ENCODE measurements at regions not wholly inside any gene's neighbourhood (a gene's known extent, or its start where the extent isn't known, plus 50 kb on each side); places are given as distances from the start of the nearest gene placed in this dataset.

DNA sequence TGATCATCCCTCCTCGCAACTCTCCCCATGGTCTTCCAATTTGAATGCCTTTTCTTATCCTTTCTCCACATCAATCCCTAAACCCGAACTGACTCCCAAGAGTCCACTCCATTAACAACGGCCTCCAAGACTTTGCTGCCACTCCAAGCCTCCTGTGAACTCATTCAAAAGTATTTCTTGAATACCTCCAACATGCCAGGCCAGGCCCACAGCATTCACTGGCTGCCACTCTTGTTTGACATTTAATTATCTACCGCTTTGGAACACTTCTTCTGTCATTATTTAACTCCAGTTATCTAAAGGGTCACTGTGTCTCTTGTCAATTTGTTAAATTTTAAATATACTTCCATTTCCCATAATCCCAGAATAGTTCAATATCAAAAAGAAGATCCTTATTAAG lies 378.9 kb downstream of the EFNA5 start:
- WGBS, 4 donors: 79 to 90% (median 85%) methylated on average over 4 of the region's 4 CpGs
- no peak overlapping the region for H3K27ac ChIP-seq
- no peaks in the 10 kb centered on the region for H3K36me3 ChIP-seq
- H3K4me3 ChIP-seq: no peak overlapping the region
- intact Hi-C loops (cut with DNase I): no loop called here
- ATAC-seq: no peak
- no peaks in the 10 kb centered on the region for H3K27me3 ChIP-seq
- peaks cover 0 to 11% (median 1%) of the 10 kb centered on the region in 12 donors for H3K4me1 ChIP-seq
- H3K9me3 ChIP-seq: no peaks in the 10 kb centered on the region
- TF ChIP-seq POLR2A (IDR thresholded peaks at IDR 0.05): no peak
- TF ChIP-seq, protein P1, sequence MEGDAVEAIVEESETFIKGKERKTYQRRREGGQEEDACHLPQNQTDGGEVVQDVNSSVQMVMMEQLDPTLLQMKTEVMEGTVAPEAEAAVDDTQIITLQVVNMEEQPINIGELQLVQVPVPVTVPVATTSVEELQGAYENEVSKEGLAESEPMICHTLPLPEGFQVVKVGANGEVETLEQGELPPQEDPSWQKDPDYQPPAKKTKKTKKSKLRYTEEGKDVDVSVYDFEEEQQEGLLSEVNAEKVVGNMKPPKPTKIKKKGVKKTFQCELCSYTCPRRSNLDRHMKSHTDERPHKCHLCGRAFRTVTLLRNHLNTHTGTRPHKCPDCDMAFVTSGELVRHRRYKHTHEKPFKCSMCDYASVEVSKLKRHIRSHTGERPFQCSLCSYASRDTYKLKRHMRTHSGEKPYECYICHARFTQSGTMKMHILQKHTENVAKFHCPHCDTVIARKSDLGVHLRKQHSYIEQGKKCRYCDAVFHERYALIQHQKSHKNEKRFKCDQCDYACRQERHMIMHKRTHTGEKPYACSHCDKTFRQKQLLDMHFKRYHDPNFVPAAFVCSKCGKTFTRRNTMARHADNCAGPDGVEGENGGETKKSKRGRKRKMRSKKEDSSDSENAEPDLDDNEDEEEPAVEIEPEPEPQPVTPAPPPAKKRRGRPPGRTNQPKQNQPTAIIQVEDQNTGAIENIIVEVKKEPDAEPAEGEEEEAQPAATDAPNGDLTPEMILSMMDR (IDR thresholded peaks at IDR 0.05): no peak
- DNase-seq: no peak

DNA sequence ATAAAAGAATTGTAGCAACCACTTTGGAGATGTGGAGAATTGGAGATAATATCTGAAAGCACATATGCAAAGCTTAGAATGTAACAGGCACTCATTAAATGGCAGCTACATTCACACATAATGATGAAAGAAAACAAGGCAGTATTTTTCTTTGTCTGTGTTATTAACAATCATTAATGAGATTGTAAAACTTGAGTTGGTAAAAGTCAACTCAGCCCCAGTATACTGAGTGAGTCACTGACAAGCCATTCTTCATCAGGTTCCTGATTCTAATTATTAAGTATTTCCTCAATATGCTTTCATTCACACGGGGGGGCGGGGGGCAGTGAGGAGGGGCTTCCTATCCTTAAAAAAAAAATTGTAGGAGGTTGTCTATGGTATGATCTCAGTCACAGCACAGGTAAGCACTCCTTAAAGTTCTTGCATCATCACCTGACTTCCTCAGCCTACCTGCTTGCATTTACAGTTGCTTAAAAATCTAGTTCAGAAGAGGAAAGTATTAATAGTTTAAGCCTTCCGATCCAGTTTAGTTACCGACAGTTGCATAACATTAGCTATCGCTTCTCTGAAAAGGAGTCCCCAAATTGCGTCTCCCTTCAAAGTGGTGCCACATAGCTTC lies 379.8 kb downstream of the EFNA5 start:
- WGBS, 4 donors: 72 to 91% (median 85%) methylated on average over 6 of the region's 6 CpGs
- Histone ChIP-seq H3K27ac (no peak overlapping the region), H3K4me3 (no peak overlapping the region), H3K9me3 (no peaks in the 10 kb centered on the region), H3K27me3 (no peaks in the 10 kb centered on the region), H3K4me1 (peaks cover 0 to 11% (median 1%) of the 10 kb centered on the region in 12 donors), H3K36me3 (no peaks in the 10 kb centered on the region)
- TF ChIP-seq POLR2A (IDR thresholded peaks at IDR 0.05): no peak
- TF ChIP-seq, protein P1 (IDR thresholded peaks at IDR 0.05): no peak
- DNase-seq (no peak), ATAC-seq (no peak)
- intact Hi-C loops (cut with DNase I): no loop called here

DNA sequence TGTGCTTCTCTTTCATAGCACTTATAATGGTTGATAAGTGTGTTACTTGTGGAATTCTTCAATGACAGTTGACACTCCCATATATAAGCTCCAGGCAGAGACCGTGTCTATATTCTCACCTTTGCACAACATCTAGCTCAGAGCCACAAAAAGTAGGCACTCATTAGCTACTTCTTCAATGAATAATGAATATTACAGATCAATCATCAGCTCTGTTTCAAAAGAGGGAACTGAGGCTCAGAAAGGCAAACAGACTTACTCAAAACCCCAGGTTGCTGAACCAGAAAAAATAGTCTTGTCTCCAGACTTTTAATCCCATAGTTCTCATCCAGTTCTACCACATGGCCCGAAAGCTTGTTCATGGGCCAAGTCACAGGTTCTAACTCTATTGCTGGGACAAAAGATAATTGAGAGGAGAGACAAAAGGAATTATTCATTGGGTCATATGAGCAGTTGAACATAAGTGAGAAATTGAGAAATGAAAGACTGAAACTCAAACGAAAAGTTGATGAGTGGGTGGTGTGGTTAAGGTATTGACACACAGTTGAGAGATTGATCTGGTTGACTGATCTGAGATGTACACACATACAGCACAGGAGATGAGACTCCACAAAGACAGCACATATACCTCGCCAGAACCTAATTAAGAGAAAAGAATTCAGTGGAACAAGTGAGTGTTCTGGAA lies 381.6 kb downstream of the EFNA5 start:
- 66 to 76% (median 71%) methylated on average over 4 of the region's 4 CpGs for WGBS, 4 donors
- no peaks in the 10 kb centered on the region for H3K9me3 ChIP-seq
- H3K27ac ChIP-seq: no peak overlapping the region
- H3K36me3 ChIP-seq: no peaks in the 10 kb centered on the region
- DNase-seq: no peak
- no peak for ATAC-seq
- intact Hi-C loops (cut with DNase I): no loop called here
- H3K4me1 ChIP-seq: peaks cover 0 to 6% (median 0%) of the 10 kb centered on the region in 12 donors
- TF ChIP-seq POLR2A (IDR thresholded peaks at IDR 0.05): no peak
- TF ChIP-seq, protein P1 (IDR thresholded peaks at IDR 0.05): no peak
- H3K27me3 ChIP-seq: no peaks in the 10 kb centered on the region
- H3K4me3 ChIP-seq: no peak overlapping the region

DNA sequence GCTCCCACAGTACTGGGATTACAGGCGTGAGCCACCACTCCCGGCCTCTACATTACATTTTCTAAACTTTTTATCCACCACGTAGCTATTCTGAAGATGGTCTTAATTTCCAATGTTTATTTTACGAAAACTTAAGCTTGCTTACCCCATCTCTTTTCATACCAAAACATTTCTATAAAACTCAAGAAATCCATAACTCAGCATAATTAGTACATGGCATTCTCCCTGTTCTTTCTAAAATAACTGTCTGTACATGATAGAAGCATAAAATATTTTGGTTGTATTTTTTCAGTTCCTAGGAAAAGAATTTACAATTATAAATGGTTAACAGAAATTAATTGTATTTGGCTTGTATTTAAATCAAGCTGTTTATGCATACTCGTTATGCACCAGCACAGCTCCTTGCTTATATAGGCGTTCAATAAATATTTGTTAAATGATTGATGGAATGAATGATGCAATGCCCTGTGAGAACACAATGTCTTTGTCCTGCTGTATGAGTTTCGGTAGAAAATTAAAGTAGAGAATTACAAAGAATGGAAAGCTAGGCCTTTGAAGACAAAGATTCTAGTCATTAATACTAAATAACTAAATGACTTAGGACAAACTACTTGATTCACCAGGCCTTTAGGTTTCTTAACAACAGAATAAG lies 384.2 kb downstream of the EFNA5 start:
- H3K27ac ChIP-seq: no peak overlapping the region
- no peak for ATAC-seq
- DNase-seq: no peak
- no peaks in the 10 kb centered on the region for H3K4me1 ChIP-seq
- no peaks in the 10 kb centered on the region for H3K36me3 ChIP-seq
- intact Hi-C loops (cut with DNase I): no loop called here
- H3K4me3 ChIP-seq: no peak overlapping the region
- TF ChIP-seq POLR2A (IDR thresholded peaks at IDR 0.05): no peak
- TF ChIP-seq, protein P1 (IDR thresholded peaks at IDR 0.05): no peak
- H3K27me3 ChIP-seq: no peaks in the 10 kb centered on the region
- H3K9me3 ChIP-seq: no peaks in the 10 kb centered on the region
- WGBS, 4 donors: 91 to 95% (median 91%) methylated on average over 7 of the region's 7 CpGs
